AG08395 (cell line): ENCODE measurements at regions not wholly inside any gene's neighbourhood (a gene's known extent, or its start where the extent isn't known, plus 50 kb on each side); places are given as distances from the start of the nearest gene placed in this dataset.

ENCODE experiments used
- DNase-seq: peaks from one replicate; pipeline ENCODE4 v3.0.0; 2012; ENCODE audit warnings: mixed read lengths, low spot score

DNA sequence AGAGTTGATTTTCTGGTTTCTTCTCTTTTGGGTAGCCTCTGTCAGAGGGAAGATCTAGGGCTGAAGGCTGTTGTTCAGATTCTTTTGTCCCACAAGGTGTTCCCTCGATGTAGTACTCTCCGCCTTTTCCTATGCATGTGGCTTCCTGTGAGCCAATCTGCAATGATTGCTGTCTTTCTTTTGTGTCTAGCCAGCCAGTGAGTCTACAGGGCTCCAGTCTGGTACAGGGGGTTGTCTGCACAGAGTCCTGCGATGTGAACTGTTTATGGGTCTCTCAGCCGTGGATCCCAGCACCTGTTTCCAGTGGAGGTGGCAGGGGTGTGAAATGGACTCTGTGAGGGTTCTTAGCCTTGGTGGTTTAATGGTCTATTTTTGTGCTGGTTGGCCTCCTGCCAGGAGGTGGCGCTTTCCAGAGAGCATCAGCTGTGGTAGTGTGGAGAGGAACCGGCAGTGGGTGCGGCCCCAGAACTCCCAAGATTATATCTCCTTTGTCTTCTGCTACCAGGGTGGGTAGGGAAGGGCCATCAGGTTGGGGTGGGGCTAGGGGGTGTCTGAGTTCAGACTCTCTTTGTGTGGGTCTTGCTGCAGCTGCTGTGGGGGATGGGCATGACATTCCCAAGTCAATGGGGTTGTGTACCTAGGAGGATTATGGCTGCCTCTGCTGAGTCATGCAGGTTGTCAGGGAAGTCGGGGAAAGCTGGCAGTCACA lies 81.3 kb upstream of the C21orf91 start:
- no peak for DNase-seq

DNA sequence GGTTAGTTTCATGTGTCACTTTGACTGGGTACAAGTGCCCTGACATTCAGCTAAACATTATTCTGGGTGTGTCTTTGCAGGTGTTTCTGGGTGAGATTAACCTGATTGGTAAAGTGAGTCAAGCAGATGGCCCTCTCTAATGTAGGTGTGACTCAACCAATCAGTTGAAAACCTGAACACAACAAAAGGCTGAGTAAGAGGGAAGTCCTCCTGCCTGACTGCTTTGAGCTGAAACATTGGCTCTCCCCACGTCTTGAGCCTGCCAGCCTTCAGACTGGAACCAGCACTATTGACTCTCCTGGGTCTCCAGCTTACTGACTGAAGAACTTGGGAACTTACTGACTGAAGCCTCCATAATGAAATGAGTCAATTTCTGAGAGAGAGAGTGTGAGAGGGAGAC lies 70.0 kb upstream of the C21orf91 start:
- no peak for DNase-seq

DNA sequence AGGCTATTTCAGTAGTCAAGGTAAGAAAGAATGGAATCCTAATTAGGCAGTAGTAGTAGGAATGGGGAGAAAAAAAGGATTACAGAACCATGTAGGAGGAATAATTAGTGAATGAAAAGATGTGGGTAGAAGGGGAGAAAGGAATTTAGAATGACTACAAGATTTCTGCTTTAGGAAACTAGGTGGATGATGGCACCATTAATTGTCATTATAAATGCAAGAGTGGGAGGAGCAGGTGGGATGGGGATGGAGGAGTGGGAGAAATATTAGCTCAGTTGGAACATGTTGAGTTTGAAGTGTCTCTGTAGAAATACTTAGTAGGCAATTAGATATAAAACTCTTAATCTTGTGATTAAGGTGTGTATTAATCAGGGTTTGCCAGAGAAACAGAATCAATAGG lies 50.0 kb upstream of the C21orf91 start:
- no peak for DNase-seq
